ENCODE measurements at regions not wholly inside any gene's neighbourhood (a gene's known extent, or its start where the extent isn't known, plus 50 kb on each side); places are given as distances from the start of the nearest gene placed in this dataset.
"Not testable (repeated sequence)": the region's sequence is repeated elsewhere in the genome, so short reads cannot be mapped to it uniquely, and the experiment has no call there.

GRCh38 chrX:150212672-150213480, 150.2 kb upstream of the MAMLD1 start:
- DNase-seq (ENCODE audit: low read depth): no peak

GRCh38 chrX:150213481-150214030, 149.6 kb upstream of the MAMLD1 start:
- DNase-seq (ENCODE audit: low read depth): no peak

- DNase-seq (ENCODE audit: low read depth): not testable (repeated sequence)
These were observed 147.1 kb upstream of the MAMLD1 start for GRCh38 chrX:150216000-150216399.

GRCh38 chrX:150216716-150217115, 146.4 kb upstream of the MAMLD1 start:
- DNase-seq (ENCODE audit: low read depth): no peak

- no peak for DNase-seq (ENCODE audit: low read depth)
These were observed 145.5 kb upstream of the MAMLD1 start for GRCh38 chrX:150217609-150218008.

- DNase-seq (ENCODE audit: low read depth): no peak
These were observed 143.5 kb upstream of the MAMLD1 start for GRCh38 chrX:150219374-150220185.

- no peak for DNase-seq (ENCODE audit: low read depth)
These were observed 139.7 kb upstream of the MAMLD1 start for GRCh38 chrX:150223176-150224015.

- no peak for DNase-seq (ENCODE audit: low read depth)
These were observed 138.4 kb upstream of the MAMLD1 start for GRCh38 chrX:150224676-150225075.

GRCh38 chrX:150225266-150225665, 137.9 kb upstream of the MAMLD1 start:
- DNase-seq (ENCODE audit: low read depth): no peak

- no peak for DNase-seq (ENCODE audit: low read depth)
These were observed 137.4 kb upstream of the MAMLD1 start for GRCh38 chrX:150225756-150226155.

GRCh38 chrX:150226223-150226965, 136.7 kb upstream of the MAMLD1 start:
- no peak for DNase-seq (ENCODE audit: low read depth)

- no peak for DNase-seq (ENCODE audit: low read depth)
These were observed 135.7 kb upstream of the MAMLD1 start for GRCh38 chrX:150227321-150227860.

GRCh38 chrX:150227873-150228410, 135.2 kb upstream of the MAMLD1 start:
- no peak for DNase-seq (ENCODE audit: low read depth)

- DNase-seq (ENCODE audit: low read depth): no peak
These were observed 134.7 kb upstream of the MAMLD1 start for GRCh38 chrX:150228431-150228830.

GRCh38 chrX:150229030-150229429, 134.1 kb upstream of the MAMLD1 start:
- no peak for DNase-seq (ENCODE audit: low read depth)

GRCh38 chrX:150229481-150229880, 133.6 kb upstream of the MAMLD1 start:
- DNase-seq (ENCODE audit: low read depth): no peak

GRCh38 chrX:150230952-150231351, 132.2 kb upstream of the MAMLD1 start:
- not testable (repeated sequence) for DNase-seq (ENCODE audit: low read depth)

- not testable (repeated sequence) for DNase-seq (ENCODE audit: low read depth)
These were observed 131.7 kb upstream of the MAMLD1 start for GRCh38 chrX:150231368-150231767.

- not testable (repeated sequence) for DNase-seq (ENCODE audit: low read depth)
These were observed 130.9 kb upstream of the MAMLD1 start for GRCh38 chrX:150232222-150232621.

GRCh38 chrX:150234126-150234525, 129.0 kb upstream of the MAMLD1 start:
- DNase-seq (ENCODE audit: low read depth): no peak
